RCC 7860 (cell line): ENCODE measurements at regions not wholly inside any gene's neighbourhood (a gene's known extent, or its start where the extent isn't known, plus 50 kb on each side); places are given as distances from the start of the nearest gene placed in this dataset.
"Not testable (repeated sequence)": the region's sequence is repeated elsewhere in the genome, so short reads cannot be mapped to it uniquely, and the experiment has no call there.

Experiments
- DNase-seq: peaks from one replicate; pipeline ENCODE4 v3.0.0-alpha.2; 2015; ENCODE audit warnings: low spot score
- FAIRE-seq: peaks from 2 replicates; lab custom pipeline; 2012; peaks lifted over from hg19 to GRCh38; lab: Jason Lieb, UNC

DNA sequence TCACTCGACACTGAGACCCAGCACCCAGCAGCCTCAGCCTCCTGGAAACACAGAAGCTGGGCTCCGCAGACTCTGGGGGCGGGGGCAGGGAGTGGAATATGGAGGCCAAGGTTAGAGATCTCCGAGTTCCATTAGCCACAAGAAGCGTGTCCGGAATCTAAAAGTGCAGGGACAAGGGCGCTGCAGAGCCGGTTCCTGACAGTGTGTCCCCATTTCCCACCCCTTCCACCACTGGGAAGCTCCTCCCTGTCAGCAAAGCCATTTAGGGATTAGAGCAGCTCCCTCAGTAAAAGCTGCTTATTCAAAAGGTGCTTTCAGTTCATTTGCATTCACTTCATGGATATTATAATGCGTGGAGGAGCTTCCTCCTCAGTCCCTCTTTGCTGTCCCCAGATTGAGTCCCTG is 74.1 kb upstream of the HSPA9 start:
- DNase-seq: no peak
- FAIRE-seq: no peak

GRCh38 chr5:138648841-138649240 is 73.6 kb upstream of the HSPA9 start:
- no peak for DNase-seq
- FAIRE-seq: no peak

DNA sequence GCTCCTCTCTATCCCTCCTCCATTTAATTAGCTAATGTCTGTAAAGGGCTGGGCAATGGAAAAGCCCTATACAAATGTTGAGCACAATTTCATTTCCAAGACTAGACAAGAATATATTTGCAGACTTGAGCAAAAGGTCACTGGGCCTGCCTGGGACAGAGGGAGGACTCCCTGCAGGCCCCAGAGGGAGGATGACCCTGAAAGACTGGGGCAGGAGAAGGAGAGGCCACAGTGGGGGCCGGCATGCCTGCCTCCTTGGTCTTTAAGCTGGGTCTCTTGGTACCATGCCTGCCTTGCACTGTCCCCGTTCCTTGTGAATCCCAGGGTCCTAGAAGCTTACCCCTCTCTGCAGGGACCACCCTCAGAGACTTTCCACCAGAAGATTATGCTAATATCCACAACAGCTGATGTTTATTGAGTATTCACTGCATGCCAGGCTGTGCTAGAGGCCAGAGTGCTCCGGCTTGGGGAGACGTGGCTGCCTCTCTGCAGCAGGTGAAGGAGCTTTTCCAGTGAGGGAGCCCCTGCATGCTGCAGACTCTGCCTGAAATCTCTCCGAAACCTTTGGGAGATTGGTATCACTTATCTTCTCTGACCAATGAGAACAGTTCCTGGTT is 72.7 kb upstream of the HSPA9 start:
- no peak for FAIRE-seq

DNA sequence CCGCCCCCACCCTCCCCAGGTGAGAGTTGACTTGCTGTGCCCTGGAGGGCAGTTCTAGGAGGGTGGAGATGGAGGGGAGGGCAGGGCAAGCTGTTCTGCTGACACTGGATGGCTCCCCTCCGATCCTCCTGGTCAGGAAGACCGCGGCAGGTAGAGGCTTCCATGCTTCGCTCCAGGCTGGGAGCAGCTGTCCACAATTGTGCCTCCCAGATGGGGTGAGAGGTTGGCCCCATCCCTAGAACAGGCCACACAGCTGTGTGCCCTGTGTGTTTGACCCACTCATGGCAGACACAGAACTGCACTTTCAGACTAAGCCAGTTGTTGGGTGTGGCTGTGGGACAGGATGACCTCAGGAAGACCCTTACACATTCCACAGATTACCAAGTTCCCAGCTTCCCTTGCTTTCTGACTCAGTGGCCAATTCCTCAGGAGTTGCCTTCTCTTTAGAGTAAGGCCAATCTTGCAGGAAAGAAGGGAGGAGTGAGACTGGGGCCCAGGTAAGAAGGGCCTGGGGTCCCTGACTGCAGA is 72.1 kb upstream of the HSPA9 start:
- FAIRE-seq (no peak), DNase-seq (no peak)

More for the DNA sequence above, 72.7 kb upstream of the HSPA9 start:
- no peak for DNase-seq

DNA sequence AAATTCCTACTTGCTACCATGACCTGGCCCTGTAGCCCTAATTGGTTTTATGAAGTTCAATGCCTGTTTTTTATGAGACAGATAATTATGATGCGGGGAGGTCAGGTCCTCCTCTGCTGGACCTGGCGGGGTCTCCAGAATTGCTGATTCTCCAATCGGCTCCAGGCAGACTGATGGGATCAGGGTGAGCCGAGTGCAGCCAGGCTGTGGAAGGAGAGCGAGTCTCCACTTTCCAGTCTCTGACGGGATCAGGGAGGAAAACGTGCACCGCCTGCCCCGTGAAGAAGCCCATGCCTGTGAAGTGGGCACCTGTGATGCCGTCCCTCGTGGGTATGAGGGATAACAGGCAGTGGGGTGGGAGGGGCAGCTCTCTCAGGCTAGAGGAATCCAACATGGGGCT is 71.5 kb upstream of the HSPA9 start:
- FAIRE-seq: no peak

GRCh38 chr5:138645778-138646575 is 70.8 kb upstream of the HSPA9 start:
- FAIRE-seq: no peak

More for the DNA sequence above, 71.5 kb upstream of the HSPA9 start:
- DNase-seq: no peak

DNA sequence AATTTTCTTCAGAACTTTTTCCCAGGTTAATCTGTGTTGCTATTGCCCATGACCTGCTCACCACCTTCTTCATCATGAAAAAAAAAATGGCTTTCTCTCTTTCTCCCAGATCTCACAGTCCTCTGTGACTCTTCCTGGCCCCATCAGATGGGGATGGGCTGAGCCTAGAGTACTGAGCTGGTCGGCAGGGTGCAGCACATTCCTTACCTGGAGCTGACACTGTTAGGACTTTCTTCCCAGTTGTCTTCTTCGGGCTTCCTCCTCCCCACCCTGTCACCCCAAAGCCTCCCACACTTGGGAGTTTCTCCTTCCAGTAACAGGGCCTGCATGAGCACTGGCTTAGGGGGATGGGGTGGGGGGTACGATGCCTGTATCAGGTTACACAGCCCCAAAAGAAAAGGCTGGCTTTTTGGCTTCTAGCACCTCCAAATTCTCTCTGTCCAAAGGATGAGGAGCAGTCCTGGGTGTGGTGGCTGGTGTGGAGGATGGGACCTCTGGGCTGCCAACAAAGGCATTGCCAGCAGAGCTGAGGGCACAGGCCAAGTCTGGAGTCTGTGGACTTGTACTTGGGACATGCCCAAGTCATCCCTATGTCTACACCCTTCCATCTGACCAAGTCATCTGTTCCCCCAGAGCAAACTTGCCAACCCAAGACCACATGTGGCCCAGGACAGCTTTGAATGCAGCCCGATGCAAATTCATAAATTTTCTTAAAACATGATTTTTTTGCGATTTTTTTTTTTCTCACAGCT is 68.0 kb upstream of the HSPA9 start:
- DNase-seq (no peak), FAIRE-seq (no peak)

More at GRCh38 chr5:138645778-138646575, 70.8 kb upstream of the HSPA9 start:
- DNase-seq: no peak

DNA sequence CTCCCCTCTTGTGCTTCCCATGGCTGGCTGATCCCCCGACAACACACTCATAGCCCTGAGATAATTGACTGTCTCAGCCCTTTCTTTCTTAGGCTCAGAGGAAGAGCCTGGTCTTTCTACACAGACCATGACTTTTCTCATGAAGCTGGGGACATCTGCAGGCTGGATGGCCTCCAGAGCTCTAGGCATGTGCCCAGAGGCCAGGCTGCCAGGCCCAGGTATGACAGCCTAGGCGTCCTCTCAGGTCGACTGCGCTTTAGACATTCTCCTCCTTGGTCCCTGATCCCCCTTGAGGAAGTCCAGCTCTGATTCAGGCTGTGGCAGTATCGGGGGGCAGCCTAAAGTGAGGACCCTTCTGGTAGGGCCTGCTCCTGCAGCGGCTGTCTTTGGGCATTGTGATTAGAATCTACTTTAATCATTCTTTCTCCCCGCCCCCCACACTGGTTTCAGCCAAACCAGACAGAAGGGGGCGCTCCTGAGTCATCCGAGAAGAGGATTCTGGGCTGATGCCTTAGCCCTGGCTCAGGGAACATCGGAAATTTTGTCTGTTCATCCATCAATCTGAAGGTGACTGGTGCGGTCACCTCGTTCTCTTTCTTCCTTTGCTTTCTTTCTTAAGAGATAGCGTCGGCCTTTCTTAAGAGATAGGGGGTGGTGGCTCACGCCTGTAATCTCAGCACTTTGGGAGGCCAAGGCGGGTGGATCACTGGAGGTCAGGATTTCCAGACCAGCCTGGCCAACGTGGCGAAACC is 66.5 kb upstream of the HSPA9 start:
- DNase-seq (peak; percentile 56), FAIRE-seq (no peak)

DNA sequence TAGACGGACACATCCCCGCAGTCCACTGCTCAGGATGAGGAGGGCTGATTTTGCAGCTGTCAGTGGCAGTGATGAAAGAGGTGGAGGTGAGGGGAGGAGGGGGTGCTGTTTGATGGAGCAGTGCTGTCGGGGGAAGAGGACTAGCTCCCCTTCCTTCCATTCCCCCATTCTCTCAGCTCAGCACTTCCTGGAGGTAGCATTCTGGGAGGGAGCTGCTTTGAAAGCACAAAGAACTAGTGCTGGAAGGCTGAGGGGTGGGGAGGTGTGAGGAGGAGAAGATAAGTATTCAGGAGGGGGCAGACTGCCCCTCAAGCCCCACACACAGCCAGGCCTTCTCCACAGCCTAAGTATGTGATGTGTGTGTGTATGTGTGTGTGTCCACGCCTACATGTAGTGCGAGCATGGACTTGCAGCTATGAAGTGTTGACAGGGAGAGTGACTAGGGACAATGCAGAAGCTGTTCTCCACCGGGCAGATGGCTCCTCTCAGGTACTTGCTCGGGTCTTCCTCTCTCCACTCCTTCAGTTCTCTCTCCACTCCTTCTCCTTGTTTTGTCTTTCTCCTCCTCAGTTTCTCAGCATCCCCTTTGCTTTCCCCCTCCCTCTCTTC is 65.5 kb upstream of the HSPA9 start:
- no peak for FAIRE-seq

GRCh38 chr5:138640138-138640537 is 64.9 kb upstream of the HSPA9 start:
- DNase-seq (no peak), FAIRE-seq (no peak)

More for the DNA sequence above, 65.5 kb upstream of the HSPA9 start:
- DNase-seq: no peak

DNA sequence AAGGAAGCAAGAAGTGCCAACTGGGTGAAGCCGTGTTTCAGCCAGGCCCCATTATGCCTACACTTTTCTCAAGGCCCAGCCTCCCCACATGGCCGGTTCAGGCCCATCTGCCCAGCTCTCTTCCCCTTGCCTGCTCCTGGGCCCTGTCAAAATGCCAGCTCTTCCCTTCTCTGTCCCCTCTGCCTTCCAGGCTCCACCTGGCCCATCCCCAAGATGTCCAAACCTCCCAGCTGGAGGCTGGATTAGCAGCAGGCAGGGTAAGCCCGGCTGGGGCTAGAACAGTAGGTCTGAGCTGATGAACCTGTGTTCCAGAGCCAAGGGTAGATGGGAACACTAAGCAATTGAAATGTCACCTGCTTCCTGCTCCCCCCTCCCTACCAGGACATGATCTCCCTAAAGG is 64.1 kb upstream of the HSPA9 start:
- DNase-seq: no peak
- no peak for FAIRE-seq

- no peak for FAIRE-seq
- DNase-seq: no peak
Measured at GRCh38 chr5:138637256-138637655, 62.1 kb upstream of the HSPA9 start.

GRCh38 chr5:138636398-138636944 is 61.3 kb upstream of the HSPA9 start:
- FAIRE-seq: no peak
- DNase-seq: no peak

DNA sequence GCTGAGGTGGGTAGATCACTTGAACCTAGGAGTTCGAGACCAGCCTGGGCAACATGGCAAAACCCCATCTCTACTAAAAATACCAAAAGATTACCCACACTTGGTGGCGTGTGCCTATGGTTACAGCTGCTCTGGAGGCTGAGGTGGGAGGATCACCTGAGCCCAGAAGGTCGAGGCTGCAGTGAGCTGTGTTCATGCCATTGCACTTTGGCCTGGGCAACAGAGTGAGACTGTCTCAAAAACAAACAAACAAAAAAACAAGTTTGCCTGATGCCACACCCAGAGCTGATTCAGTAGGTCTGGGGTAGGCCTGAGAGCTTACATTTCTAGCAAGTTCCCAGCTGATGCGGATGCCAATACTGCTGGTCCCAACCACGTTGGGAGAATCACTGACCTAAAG is 60.5 kb upstream of the HSPA9 start:
- DNase-seq (no peak), FAIRE-seq (no peak)

DNA sequence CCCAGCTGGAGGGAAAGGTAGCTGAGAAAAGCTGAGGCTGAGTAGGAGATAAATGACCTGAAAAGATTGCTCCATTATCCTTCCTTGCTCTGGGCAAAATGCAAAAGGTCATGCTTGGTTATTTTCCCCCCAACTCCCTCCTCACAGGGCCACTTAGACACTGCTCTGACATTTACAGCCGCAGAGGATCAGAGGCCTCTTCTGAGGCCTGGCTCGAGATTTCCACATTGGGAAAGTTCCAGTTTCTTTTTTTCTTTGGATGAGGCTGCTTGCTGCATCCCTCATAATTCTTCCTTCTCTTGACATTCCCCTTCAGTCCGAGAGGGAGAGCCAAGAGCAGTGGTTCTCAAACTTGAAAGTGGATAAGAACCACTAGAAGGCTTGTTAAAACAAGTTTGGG is 60.1 kb upstream of the HSPA9 start:
- DNase-seq (no peak), FAIRE-seq (no peak)

- not testable (repeated sequence) for FAIRE-seq, DNase-seq
Measured at GRCh38 chr5:138634804-138635203, 59.6 kb upstream of the HSPA9 start.

GRCh38 chr5:138632900-138633489 is 57.8 kb upstream of the HSPA9 start:
- FAIRE-seq (no peak), DNase-seq (peak; percentile 11)

GRCh38 chr5:138631096-138631928 is 56.1 kb upstream of the HSPA9 start:
- FAIRE-seq: no peak
- DNase-seq: no peak

- FAIRE-seq (no peak), DNase-seq (no peak)
Measured at GRCh38 chr5:138629392-138629791, 54.2 kb upstream of the HSPA9 start.
